Astrocyte of the spinal cord (primary cell): ENCODE measurements at regions not wholly inside any gene's neighbourhood (a gene's known extent, or its start where the extent isn't known, plus 50 kb on each side); places are given as distances from the start of the nearest gene placed in this dataset.
A peak's percentile ranks its signal among the peaks of the same experiment; 100 is the strongest.
"Not testable (repeated sequence)": the region's sequence is repeated elsewhere in the genome, so short reads cannot be mapped to it uniquely, and the experiment has no call there.

Experiments
- DNase-seq: peaks from one replicate; pipeline ENCODE4 v3.0.0; 2011; ENCODE audit warnings: low read depth, low spot score
- H3K4me3 ChIP-seq: 2 replicates; pipeline ENCODE4 v1.5.1; 2011; ENCODE audit warnings: low read depth, mild to moderate bottlenecking, low read length, moderate library complexity
- in situ Hi-C: cut with HindIII; loops from 2 replicates; pipeline ENCODE4 v1.10.0; 2017; ENCODE audit warnings: low sequenced_read_pairs
- TF ChIP-seq, protein P1 (sequence below): IDR thresholded peaks from 2 replicates; pipeline ENCODE4 v1.5.1; 2012; ENCODE audit warnings: low read depth, mild to moderate bottlenecking, low read length, inconsistent platforms

DNA sequence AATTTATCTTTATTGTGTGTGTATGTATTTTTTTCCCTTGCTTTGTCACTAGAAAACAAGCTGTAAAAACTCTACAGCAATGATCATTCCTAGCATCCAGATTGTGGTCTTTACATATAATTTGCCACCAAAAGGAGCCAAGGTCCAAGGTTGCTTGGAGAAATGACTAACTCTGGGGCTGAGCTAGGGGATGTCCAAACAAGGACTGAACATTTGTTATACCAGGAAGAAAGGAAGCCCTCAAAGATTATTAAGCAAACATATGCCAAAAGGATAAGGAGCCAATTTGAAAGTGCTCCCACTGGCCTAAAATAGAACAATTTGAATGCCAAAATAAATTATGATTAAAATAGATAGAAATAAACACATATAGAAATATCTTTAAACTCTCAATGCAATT is 293.3 kb downstream of the ZIC1 start:
- in situ Hi-C loops, result no loop called here
- TF ChIP-seq, protein P1, sequence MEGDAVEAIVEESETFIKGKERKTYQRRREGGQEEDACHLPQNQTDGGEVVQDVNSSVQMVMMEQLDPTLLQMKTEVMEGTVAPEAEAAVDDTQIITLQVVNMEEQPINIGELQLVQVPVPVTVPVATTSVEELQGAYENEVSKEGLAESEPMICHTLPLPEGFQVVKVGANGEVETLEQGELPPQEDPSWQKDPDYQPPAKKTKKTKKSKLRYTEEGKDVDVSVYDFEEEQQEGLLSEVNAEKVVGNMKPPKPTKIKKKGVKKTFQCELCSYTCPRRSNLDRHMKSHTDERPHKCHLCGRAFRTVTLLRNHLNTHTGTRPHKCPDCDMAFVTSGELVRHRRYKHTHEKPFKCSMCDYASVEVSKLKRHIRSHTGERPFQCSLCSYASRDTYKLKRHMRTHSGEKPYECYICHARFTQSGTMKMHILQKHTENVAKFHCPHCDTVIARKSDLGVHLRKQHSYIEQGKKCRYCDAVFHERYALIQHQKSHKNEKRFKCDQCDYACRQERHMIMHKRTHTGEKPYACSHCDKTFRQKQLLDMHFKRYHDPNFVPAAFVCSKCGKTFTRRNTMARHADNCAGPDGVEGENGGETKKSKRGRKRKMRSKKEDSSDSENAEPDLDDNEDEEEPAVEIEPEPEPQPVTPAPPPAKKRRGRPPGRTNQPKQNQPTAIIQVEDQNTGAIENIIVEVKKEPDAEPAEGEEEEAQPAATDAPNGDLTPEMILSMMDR, result no peak
- peak; percentile 28 for DNase-seq
- H3K4me3 ChIP-seq, result no peak overlapping the region

DNA sequence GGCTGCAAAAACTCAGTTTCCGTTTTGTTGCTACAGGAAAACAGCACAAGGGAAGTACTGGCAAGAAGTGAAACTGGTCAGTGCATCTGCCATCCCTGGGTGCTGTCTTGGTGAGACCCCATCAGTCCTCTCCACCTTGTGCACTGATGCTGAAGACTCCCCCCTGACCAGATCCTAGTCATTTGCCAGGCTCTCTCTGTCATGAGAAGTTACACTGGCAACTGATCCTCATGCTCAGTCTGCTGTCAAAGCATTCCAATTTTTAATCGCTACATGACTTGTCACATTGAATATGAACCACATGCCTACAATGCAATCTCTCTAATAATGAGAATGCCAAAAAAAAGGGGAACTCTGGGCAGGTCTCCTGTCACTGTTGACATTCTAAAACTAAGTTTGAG is 296.5 kb downstream of the ZIC1 start:
- no peak for DNase-seq
- in situ Hi-C loops, result no loop called here
- TF ChIP-seq, protein P1, result no peak
- H3K4me3 ChIP-seq, result no peak overlapping the region

DNA sequence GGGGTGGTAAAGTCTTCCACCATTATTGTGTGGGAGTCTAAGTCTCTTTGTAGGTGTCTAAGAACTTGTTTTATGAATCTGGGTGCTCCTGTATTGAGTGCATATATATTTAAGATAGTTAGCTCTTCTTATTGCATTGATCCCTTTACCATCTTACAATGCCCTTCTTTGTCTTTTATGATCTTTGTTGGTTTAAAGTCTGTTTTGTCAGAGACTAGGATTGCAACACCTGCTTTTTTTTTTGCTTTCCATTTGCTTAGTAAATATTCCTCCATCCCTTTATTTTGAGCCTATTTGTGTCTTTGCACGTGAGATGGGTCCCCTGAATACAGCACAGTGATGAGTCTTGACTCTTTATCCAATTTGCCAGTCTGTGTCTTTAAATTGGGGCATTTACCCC is 301.6 kb downstream of the ZIC1 start:
- H3K4me3 ChIP-seq, in situ Hi-C loops, DNase-seq: not testable (repeated sequence)

DNA sequence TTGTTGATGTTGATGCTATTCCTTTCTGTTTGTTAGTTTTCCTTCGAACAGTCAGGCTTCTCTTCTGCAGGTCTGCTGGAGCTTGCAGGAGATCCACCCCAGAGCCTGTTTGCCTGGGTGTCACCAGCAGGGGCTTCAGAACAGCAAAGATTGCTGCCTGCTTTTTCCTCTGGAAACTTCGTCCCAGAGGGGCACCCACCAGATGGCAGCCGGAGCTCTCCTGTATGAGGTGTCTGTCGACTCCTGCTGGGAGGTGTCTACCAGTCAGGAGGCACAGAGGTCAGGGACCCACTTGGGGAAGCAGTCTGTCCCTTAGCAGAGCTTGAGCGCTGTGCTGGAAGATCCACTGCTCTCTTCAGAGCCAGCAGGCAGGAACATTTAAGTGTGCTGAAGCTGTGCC is 303.2 kb downstream of the ZIC1 start:
- TF ChIP-seq, protein P1, result no peak
- DNase-seq, result no peak
- in situ Hi-C loops, result no loop called here
- no peak overlapping the region for H3K4me3 ChIP-seq

DNA sequence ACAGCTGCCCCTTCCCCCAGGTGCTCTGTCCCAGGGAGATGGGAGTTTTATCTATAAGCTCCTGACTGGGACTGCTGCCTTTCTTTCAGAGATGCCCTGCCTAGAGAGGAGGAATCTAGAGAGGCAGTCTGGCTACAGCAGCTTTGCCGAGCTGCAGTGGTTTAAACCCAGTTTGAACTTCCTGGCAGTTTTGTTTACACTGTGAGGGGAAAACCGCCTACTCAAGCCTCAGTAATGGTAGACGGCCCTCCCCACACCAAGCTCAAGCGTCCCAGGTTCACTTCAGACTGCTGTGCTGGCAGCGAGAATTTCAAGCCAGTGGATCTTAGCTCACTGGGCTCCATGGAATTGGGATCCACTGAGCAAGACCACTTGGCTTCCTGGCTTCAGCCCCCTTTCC is 303.6 kb downstream of the ZIC1 start:
- in situ Hi-C loops, H3K4me3 ChIP-seq, DNase-seq: not testable (repeated sequence)

DNA sequence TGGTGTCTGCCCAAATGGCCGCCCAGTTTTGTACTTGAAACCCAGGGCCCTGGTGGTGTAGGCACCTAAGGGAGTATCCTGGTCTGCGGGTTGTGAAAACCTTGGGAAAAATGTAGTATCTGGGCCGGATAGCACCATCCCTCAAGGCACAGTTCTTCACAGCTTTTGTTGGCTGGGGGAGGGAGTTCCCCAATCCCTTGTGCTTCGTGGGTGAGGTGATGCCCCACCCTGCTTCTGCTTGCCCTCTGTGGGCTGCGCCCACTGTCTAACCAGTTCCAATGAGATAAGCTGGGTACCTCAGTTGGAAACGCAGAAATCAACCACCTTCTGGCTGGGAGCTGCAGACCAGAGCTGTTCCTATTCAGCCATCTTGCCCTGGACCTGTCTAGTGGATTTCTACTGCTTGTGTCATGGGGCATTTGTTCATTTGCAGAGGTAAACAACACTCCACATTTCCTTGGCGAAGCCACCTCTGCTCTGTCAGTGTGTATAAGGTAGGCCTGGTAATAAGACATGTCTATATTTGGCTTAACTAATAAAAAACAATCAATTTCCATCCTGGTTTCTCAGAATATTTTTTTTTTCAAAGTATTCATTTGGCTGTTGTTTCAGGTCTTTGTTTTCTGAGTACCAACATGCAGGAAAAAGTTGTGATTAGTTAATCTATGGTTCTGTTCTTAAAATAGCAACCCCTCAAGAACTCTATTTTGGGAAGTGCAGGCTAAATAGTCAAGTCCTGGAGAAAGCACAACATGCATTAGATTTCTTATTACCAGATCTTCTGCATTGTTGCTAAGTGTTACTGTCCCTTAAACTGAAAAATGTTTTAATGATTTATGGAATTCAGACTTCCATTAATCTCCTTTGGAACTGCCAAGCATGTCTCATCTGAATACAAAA is 304.3 kb downstream of the ZIC1 start:
- in situ Hi-C loops, result no loop called here
- DNase-seq, result no peak
- no peak overlapping the region for H3K4me3 ChIP-seq
- TF ChIP-seq, protein P1, result no peak

DNA sequence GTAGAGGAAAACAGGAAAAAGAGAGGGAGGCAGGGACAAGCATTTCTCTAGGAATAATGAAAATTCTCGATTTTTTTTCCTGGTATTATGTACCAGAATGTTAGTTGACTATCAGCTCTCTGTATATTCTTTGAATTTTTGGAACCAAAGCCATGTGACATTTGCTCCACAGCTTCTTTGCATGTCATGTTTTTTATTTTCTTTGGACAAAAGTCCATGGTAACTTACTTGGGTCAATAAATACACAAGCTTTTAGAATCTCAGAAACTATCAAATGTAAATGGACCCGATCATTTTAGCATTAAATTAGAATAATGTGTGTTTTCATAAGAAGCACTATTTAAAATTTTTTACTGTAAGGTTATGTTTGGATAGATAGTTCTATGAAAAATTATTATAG is 320.5 kb downstream of the ZIC1 start:
- in situ Hi-C loops, result no loop called here
- no peak overlapping the region for H3K4me3 ChIP-seq
- TF ChIP-seq, protein P1, result no peak
- no peak for DNase-seq
